Posterior cingulate gyrus (tissue), 11 donors: ENCODE measurements at regions not wholly inside any gene's neighbourhood (a gene's known extent, or its start where the extent isn't known, plus 50 kb on each side); places are given as distances from the start of the nearest gene placed in this dataset.

Experiments used
- DNase-seq, 10 donors: peaks; one replicate each; pipeline versions ENCODE4 v3.0.0 to v3.0.0-alpha.2; 2020 to 2021; ENCODE audit warnings: mixed read lengths in 3 of 10
- intact Hi-C: fragments of 100-400 bp; cut with DNase I; formaldehyde crosslinking; loops from one replicate; pipeline ENCODE4 v1.15.1; 2023

GRCh38 chr10:59107147-59107546 is 69.3 kb upstream of the PHYHIPL start:
- DNase-seq: no peak

GRCh38 chr10:59108296-59108870 is 68.1 kb upstream of the PHYHIPL start:
- intact Hi-C loops: no loop called here
- DNase-seq: no peak

More at GRCh38 chr10:59107147-59107546, 69.3 kb upstream of the PHYHIPL start:
- intact Hi-C loops: no loop called here

GRCh38 chr10:59108886-59109288 is 67.6 kb upstream of the PHYHIPL start:
- DNase-seq: no peak
- intact Hi-C loops: no loop called here

GRCh38 chr10:59109826-59110225 is 66.6 kb upstream of the PHYHIPL start:
- no peak for DNase-seq
- intact Hi-C loops: no loop called here

- intact Hi-C loops: loop anchor here (2.0 to 10.0 kb wide), 2 partner anchors 51 to 171 kb away; partner anchors contain the start of gene PHYHIPL
- peak in 6 of 10 donors; percentile 6 to 85 (median 44) for DNase-seq
Observed at GRCh38 chr10:59124187-59124586, 52.3 kb upstream of the PHYHIPL start.

DNA sequence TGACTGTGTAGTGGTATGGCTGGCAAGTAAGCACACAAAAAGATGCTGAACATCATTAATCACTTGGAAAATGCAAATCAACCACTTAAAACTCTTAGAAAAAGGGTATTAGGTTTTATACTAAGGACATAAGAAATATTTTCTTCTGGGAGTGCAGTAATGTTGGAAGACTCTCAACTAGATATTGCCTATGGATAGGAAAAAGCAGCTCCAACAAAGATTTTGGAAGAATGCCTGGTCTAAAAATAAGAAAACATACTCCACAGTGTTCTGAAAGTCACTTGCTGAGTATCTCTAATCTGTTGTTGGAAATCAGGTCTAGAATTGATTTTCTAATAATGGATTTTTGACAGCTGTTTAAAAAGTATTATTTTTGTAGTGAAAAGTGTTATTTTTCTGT is 50.8 kb upstream of the PHYHIPL start:
- DNase-seq: no peak
- intact Hi-C loops: loop anchor here (2.0 to 10.0 kb wide), 2 partner anchors 49 to 173 kb away; partner anchors contain the start of gene PHYHIPL

DNA sequence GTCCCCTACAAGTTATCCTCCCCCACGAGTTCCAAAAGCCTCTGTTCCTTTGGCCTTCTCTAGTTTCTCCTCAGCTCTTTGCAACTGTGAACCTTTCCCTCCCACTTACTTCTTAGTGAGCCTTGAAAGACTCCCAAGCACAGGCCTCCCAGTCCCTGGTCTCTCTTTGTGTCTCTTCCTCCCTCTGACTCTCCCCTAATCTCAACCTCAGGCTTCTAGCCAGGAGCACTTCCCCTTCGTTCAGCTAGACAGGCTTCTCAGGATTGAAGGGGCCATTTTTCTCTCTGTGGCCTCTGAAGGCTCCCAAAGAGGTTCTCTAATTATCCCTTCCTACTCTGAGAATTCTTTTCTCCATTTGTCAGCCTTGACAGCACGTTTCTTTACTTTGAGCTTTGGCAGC is 50.2 kb upstream of the PHYHIPL start:
- intact Hi-C loops: loop anchor here (10.0 kb wide), 1 partner anchor 49 kb away; the partner anchor contains the start of gene PHYHIPL
- no peak for DNase-seq
